ENCODE measurements at regions not wholly inside any gene's neighbourhood (a gene's known extent, or its start where the extent isn't known, plus 50 kb on each side); places are given as distances from the start of the nearest gene placed in this dataset.
"Not testable (repeated sequence)": the region's sequence is repeated elsewhere in the genome, so short reads cannot be mapped to it uniquely, and the experiment has no call there.

DNA sequence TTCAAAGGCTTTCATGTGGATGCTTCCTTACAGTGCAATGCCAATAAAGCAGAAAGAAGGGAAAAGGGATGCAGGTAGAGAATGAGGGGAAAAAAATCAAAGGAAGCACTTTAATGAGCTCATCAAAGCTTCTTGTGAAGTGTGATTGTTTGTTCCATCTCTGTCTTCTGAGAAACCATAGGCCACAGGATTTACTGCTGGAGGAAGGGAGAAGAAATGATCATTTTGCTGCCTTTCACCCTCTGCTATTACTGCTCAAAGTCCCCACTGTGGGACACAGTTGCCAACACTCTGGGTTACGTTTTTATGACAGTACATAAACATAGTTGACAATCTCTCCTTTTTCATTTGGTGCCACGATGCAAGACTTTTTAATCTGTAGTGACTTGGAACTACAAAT, 558.0 kb upstream of the TECRL start:
- no peak for DNase-seq

DNA sequence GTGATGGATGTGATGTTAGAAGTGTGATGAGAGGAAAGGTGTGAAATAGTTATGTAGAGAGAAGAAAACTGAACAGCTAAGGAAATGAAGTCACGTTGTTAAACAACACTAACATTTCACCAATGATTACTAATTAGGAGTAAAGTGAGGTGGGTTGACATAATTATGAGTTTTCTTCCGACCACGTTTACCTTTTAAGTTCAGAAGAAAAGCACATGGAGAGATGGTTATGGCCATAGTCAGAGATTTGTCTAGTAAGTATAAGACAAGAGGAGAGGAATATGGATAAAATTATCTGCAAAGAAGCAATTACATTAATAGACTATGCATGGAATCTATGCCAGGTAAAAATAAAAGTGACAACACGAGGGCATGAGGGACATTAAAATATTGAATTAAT, 551.3 kb upstream of the TECRL start:
- no peak for DNase-seq

DNA sequence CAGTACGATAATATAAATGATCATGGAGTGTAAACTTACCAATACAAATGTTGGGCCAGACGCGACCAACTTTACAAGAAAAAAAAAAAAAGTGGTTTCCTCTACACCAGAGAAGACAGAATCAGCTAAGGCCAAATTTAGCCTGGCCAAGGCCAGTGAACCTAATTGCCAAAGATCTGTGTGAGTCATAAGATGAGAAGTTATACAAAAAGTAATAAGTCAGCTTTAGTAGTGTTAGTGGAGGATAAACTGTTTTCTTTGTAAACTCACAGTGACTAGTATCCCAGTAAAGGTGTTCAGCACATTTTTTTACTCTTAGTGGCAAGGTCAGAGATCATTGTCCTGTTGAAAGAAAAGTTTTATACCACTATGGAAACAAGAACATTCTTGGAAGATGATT, 531.4 kb upstream of the TECRL start:
- no peak for DNase-seq

DNA sequence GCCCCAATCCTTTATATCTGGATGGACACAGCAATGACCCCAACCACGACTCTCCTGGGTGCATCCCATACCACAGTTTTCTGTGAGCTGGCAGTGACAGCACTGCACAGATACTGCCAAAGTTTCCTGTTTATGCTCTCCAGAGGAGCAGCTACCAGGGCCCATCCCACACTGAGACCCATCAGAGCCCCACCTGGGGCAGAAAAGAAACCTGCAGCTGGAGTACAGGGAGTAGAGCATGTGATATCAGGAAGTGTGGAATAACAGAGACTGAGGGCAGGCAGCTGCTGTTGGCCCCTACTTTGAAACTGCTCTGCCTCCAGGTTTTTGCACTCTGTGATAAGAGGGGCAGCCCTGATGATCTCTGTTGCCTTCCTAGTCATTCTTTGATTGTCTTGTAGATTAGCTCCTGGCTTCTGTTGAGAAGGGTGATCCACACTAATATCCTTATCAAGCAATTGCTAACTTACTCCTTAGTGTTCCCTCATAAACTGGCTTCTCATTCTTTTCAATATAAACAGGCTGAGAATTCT, 526.3 kb upstream of the TECRL start:
- no peak for DNase-seq

DNA sequence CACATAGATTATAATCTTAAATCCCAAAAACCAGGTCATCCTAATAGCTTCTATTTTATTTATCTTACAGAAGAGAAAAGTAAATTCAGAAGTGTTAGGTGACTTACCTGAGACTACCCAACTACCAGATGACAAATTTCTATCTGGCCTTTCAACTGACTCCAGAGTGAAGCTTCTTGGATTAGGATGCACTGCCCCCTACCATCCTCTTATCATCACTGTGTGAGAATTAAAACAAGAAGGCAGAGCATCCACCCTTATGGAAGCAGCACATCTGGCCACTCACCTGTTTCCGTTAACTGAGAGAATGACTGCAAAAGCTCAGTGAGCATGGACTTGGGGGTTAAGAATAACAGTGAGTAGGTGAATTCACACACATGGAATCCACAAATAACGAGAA, 502.6 kb upstream of the TECRL start:
- DNase-seq, result no peak

DNA sequence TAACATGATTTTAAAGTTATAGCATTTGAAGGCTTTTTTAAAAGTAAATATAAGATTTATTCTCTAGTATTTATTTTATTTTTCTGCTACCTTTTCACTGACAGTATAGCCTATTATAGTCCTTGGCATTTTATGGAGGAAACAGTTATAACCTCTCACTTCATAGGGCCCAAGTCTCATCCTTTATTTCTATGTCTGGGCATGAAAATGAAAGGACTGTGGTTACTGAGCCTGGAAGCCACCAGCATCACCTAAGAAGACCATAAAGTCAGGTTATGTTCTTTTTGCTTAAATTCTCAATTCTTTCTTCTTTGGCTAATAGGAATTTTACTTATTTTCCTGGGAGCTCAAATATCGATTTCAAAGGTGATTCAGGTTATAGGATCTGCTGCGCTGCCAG, 494.7 kb upstream of the TECRL start:
- no peak for DNase-seq

DNA sequence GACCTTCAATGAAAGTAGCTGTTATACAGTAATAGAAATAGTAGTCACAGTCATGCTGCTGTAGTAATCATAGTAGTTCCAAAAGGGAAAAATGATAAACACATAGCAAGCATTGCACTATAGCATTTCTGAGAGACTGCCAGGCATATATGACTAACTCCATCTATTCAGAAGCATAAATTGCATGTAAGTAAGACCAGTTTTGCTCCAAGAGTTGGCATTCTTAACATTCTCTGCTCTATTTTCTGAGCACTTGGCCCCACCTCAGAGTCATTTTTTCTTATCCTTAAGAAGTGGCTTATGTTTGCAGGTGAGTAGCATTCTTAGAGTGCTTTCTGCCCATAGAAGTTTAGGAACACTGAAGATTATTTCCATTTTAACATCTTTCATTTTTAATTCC, 490.3 kb upstream of the TECRL start:
- no peak for DNase-seq

DNA sequence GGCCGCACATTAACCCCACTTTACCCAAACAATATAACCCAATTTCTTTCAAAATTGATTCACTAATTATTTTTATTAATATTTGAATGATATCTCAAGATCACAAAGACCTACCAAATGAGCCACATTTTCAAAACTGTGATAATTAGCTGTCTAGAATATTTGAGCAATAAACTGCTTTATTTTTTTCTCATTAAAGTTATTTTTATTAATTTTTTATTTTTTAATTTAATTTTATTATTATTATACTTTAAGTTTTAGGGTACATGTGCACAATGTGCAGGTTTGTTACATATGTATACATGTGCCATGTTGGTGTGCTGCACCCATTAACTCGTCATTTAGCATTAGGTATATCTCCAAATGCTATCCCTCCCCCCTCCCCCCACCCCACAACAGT, 489.8 kb upstream of the TECRL start:
- not testable (repeated sequence) for DNase-seq

DNA sequence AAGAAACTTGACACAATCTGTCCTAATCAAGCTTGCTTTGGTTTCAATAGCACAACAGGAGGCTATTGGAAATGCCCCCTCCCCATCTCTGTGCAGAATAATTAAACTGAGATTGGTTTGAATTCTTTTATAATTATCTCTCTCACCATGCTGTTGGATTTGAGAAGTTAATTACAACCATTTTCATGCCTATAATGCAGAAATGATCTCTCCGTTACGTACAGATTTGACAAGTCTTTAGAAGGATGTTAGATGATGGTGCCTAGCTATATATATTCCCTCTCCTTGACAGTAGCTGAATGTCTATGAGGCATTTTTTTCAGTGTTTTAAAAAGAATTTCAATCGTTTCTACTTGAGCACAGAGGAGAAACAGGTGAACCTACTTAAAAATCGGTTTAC, 488.4 kb upstream of the TECRL start:
- no peak for DNase-seq

DNA sequence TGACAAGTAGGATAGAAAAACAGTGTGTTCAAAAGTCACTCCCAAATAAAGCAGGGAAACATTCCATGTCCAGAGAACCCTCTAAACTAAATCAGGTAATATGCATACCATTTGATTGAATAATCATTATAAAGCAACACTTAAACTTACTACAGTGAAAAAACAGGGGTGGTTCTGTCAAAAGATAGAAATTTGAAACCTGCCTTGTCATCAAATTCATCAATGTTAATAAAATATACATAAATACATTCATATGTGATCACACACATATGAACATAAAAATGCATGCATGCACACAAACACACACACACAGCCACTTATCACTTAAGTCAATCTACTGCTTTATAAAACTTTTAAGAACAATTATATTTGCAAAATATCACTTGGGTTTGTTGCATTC, 485.8 kb upstream of the TECRL start:
- DNase-seq, result no peak

DNA sequence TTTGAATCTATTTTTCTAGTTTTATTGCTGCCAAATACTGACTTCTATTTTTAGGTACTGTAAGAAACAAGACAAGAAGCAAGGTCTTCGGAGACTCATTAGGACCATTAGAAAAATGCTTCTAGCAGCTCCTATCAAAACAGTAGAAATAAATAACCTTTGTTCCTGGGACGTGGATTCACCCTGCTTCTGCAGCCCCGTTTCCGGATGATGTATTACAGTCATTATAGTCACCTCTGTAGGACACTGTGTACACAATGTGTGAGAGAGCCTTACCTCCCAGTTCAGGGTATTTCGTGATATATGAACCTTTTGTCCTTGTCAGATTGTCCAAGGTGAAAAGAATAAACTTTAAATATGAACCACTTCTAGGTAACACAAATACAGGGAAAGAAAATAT, 484.0 kb upstream of the TECRL start:
- DNase-seq, result no peak

DNA sequence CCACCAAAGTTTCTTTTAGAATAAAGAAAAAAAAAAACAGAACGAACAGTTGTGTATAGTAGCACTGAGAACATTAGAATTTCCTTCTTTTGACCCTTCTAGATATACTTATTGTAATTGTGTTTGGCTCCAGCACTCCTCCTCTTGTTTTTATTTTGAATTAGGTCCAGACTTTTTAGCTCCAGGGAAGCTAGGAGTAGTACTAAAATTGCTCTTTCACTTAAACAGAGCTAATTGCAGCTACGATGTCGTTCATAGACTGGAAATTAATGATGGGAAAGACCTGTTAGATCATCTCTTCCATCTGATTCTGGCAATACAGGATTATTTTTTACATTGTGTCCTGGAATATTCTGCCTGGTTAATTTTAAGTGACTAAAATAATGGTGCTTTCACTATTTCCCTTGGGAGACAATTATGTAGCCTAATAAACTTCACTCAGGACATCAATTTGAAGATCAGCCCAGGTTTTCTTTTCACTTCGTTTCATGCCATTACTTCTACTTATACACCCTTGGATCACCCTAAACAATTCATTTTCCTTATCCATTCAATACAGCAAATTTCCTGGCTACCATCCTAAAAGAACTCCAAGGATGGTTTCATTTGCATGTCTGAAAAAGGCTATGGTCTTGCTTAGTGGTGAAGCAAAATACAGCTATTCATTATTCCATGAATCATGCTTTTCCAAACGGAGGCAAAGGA, 480.8 kb upstream of the TECRL start:
- peak; percentile 22 to 23 for DNase-seq

DNA sequence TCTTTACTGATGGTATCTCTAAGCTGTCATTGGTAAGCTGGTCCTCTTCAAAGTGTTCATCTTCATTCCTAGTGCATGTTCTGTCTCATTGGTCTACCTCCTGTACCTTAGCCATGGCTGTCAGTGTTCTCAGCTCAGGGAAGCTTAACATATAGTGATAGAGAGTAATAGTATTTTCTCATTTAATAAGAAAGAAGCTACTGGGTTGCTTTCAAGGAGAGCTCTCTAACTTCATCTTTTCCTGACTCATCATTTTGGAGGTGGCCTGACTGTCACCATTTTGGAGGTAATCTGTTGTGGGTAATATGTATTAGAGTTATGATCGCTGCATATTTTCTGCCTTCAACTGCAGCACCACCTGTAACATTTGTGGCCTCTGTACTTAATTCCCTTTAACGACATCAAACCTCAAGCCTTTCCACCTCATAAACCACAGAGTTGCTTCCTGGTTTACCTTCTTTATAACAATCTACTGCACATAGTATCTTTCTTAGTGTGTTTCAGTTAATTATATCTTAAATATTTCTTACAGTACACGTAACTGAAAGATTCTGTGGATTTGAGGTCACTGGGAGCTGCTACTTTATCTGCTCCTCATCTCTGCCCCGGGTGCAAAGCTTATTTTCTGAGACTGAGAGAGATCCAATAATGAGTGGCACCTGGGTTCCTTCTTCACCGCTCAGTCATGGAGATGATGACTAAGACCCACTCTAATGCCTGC, 474.0 kb upstream of the TECRL start:
- DNase-seq, result no peak

DNA sequence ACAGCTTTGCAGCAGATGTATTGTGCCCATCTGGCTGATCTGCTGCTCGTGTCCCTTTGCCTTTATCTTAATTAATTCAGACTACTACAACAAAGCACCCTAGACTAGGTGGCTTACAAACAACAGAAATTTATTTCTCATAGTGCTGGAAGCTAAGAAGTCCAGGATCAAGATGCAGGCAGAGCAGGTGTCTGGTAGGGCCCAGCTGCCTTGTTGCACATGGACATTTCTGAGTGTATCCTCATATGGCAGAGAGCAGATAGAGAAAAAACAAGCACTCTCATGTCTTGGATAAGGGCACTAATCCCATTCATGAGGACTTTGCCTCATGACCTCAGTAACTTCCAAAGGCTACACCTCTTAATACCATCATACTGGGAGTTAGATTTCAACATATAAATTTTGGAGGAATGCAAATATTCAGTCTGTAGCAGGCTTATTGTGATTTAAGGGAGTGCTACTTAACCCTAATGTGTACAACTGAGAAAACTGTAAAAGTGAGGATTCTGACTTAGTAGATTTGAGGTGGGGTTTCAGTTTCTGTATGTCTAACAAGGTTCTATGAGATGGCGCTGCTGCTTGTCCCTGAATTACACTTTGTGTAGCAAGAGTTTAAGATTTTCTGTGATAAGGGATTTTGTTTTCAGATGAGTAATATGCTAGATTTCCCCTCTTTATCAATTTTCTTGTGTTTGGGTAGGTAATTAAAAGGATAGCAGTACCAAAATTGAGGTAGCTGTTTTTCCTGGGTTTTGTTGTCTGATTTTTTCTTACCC, 473.2 kb upstream of the TECRL start:
- DNase-seq, result peak in 1 of 2 experiments; percentile 2

DNA sequence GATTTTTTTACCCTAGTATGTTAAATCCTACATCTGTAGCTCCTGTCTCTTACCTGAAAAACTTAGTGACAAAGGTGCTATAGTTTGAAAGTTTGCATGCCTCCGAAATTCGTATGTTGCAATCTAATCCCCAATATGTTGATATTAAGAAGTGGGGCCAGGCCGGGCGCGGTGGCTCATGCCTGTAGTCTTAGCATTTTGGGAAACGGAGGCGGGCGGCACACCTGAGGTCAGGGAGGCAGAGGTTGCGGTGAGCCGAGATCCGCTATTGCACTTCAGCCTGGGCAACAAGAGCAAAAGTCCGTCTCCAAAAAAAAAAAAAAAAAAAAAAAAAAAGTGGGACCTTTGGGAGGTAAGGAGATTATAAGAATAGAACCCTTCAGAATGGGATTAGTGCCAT, 471.3 kb upstream of the TECRL start:
- DNase-seq, result no peak

DNA sequence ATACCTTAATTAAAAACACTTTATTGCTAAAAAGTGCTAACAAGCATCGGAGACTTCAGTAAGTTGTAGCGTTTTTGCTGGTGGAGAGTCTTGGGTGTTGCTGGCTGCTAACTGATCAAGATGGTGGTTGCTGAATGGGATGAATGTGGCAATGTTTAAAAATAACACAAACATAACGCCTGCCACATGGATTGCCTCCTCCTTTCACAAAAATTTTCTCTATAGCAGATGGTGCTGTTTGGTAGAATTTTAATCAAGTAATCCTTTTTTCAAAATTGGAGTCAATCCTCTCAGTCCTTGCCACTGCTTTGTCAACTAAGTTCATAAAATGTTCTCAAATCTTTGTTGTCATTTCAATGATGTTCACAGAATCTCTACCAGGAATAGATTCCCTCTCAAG, 466.8 kb upstream of the TECRL start:
- no peak for DNase-seq

DNA sequence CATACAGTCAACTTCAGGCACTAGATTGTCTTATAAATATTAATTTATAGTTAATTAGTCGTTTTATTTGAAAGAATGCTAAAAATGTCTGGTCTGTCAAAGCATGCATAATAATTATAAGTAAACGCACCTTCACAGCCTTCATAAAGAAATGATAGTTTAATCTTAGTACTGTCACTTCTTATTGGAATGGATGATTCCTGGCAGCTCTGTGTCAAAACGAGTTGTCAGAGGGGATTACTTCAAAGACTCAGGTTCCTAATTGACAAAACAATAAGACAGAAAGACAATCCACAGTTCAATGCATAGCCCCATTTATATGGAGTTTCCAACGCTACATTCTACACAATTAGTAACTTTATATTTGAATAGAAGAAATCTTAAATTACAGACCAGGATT, 461.3 kb upstream of the TECRL start:
- DNase-seq, result no peak

DNA sequence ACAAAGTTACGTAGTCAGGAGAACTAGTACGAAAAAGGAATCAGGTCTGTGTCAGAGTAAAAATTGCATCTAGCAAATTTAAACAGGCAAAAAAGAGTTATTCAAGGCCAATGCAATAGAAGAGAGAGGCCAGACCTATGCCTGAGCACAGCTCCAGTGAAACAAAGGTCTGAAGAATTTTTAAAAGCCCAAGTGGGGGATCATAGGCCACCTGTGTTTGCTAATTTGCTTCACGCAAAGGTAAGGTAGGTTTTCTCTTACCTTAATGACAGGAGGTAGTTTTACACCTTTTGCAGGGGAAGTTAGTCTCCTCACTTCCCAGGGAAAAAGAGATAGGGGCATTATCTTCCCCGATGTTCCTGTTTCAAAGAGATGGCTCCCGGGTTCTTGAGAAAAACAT, 448.6 kb upstream of the TECRL start:
- DNase-seq, result no peak

DNA sequence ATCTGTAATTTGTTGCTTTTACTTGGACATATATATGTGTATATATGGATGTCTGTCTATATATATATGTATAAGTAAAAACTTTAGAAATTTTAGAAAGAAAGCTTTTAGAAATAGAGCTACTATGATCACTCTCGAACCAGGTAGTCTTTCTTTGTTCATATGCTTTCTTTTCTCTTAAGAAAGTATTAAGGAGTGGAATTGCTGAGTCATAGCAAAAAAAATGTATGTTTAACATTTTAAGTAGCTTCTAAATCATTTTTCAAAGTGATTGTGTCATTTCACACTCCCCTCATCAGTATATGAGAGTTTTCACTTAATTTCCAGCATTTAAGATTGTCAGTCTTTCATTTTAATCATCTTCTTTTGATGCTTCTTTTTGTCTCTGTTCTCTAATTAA, 447.9 kb upstream of the TECRL start:
- DNase-seq, result no peak

DNA sequence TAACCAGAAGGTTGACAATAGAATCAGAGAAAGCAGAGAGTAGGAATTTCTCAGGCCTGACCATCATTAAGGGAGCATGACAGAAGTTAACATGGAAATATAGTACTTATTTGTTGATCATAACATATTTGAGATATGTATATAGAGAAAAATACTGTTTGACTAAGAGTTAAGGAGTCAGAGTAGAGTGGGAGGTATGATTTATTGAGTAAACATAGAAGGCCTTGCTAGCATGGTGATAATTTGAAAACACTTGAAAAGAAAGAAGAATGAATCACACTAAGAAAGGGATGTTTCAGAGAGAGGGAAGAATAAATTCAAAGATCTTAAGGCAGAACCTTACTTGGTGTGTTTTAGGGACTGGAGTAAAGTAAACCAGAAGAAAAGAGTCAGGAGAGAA, 437.2 kb upstream of the TECRL start:
- no peak for DNase-seq

DNA sequence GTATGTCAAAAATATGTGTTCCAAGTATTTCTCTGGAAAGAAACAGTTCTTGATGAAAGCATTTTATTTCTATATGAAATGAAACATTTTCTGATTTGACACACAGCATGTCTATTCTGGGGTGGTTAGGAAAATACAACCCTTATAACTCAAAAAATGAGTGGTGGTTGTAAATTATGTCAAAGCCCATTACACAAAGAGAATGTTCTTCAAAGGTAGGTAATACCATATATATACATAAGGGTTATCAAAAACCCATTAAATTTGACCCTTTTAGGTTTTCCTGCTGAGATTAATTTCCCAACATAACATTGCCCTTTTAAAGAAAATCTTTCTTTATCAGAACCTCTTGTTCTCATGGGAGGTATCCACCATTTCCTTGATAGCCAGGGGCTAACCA, 420.5 kb upstream of the TECRL start:
- no peak for DNase-seq

DNA sequence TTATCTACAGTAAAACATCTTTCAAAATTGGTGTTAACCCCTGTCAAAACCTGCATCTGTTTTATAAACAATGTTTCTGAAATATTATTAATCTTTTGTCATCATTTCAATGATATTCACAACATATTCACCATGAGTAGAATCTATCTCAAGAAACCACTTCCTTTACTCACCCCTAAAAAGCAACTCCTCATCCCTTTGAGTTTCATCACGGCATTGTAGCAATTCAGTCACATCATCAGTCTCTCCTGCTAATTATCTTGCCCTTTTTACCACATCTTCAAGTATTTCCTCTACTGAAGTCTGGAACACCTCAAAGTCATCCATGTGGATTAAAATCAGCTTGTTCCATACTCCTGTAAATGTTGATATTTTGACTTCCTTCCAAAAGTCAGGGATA, 415.3 kb upstream of the TECRL start:
- DNase-seq, result no peak

DNA sequence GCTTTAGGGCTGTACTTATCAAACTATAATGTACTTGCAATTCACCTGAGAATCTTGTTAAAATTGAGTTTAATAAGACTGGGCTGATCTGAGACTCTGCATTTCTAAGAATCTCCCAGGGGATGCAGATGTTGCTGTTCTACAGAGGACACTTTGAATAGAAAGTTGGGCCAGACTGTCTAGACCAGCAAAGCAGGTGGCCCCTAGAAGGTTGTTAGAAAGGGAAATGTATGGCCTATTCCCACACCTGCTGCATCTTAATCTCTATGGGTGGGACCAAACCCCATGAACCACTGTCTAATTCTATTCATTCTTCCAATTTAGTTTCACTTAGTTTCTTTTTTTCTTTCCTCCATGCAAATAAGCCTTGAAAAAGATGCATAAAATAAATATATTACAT, 413.2 kb upstream of the TECRL start:
- DNase-seq, result no peak
